Activated CD4-positive, CD25-positive, alpha-beta regulatory T cell treated with anti-CD3 and anti-CD28 coated beads, Interleukin-2, amount 50 U/mL, for 24 hours (primary cell): ENCODE measurements at regions not wholly inside any gene's neighbourhood (a gene's known extent, or its start where the extent isn't known, plus 50 kb on each side); places are given as distances from the start of the nearest gene placed in this dataset.

Source experiments
- ATAC-seq, 2 donors: fragments of 150-1000 bp; cut with Tn5 transposase; one replicate each; pipeline ENCODE4 v1.10.0; 2021; ENCODE audit warnings: mild to moderate bottlenecking in 1 of 2, moderate library complexity in 1 of 2

DNA sequence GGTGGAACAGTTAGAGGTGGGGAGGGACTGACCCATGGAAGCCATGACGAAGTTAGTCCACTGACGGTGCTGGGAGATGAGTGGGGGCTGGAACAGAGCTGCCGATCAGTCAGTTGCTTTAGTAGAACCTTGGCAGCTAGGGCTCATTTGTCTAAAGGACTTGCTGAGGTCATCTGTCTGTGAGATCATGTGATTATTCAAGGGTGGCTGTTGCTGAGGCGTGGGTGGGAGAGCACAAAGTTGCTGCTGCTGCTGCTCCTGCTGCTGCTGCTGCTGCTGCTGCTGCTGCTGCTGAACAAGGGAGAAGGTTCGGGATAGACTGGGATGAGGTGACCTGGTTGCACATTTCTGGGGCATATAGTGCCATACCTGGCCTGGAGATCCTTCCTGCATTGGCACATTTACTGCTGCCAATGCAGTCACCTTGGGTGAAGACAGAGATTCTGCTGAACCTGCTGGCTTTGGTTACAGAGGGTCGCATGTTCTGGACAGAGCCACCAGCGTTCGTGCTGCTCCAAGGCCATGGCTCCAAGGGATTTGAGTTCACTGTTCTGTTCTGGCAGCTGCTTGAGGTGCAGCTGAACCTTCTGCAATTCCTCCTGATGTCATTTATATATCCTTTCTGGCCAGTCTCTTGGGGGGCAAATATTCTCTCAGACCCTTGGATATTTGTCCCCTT lies 840.5 kb downstream of the HACE1 start:
- no peak for ATAC-seq

DNA sequence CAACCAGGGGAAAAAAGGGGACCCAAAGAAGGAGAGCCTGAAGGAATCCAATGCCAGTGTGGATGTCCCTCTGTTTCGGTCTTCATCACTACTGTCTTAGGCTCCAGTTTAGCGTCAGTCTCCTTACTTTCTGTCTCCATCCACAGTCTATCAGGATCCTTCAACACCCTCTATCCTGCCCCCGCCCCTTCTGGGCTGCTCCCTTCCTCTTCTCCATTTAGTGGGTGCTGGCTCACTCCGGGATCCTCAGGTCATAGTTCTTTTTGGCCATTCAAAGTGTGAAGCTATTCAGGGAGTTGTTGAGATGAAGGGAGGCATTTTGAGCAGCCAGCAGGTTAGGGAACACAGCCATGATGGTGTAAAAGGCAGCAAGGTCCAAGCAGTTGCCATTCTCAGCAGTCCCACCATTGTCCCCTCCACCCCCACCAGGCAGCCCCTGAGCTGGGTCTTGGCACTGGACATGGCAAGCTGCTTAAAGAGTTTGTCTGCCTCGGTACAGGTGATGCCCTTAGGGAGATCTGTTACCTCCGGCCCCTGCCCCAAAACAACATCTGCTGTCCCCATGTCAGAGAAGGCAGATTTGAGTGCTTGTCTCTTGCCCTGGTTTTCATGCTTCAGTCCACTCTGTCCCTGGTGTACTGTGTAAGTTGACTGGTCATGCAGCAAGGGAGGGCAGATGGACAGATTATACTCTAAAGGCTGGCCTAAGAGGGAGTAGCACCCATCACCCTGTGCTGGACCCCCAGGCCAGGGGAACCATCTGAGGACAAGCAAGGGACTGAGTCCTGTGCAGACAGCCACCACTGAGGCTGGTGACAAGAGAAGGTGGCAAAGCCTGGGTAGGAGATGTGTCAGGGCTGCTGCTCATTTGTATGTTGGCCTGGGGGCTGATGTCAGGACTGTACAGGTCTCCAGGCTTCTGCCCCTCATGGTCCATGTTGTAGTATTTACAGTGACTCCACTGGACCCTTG lies 842.0 kb downstream of the HACE1 start:
- no peak for ATAC-seq

DNA sequence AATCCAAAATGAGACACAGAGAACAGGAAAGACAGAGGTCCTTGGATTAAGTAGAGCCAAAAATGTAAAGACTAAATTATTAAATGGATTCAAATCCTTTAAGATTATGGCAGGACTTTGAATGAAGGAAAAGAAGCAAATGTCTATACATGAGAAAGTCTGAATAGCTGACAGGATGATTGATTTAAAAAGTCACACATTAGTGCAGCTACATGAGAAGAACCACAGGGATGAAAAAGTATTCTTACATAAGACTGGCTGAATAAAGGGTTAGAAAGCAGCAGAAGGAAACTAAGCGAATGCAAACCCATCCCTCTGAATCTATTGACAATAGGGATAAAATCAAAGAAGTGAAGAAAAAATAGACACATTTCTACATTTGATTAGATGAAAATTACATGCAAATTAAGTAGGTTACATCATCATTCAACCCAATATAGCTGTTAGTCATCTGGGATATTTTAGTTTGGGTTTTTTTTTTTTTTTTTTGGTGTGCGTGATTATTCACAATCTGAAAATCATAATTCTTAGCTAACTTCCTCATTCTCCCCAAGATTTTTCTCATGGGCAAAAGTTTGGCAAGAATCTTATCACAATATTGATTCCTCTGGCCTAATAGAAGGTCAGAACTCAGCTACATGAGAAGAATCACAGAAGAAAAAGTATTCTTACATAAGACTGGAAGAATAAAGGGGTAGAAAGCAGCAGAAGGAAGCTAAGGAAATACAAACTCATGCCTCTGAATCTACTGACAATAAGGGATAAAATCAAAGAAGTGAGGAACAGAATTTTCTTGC lies 845.4 kb downstream of the HACE1 start:
- ATAC-seq = no peak

DNA sequence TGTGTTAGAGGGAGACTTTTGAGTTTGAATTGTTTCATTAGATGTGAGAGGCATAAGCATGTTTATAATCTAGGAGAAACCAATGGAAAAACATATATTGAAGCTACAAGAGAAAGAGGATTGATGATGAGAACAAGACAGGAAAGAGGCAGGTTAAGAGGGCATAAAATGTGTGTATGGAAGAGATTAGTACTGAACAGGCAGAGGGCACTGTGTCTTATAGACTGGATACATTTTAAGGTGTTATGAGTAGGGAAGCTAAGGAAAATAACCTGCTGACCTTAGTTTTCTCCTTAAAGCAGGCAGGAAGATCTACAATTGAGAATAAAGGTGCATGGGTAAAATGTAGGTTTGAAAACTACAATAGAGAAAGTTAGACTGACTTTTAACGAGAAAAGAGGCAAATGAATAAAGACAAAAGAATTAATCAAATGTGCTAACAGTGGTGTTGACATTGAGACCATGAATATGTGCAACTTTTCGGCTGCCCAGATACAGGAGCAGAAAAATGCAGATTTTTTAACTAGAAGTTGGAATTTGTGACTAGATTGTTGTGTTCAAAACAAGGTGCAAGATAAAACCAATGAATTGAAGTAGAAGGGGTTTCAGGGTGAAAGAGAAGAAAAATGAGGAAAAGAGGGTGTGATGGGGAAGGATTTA lies 846.3 kb downstream of the HACE1 start:
- no peak for ATAC-seq

DNA sequence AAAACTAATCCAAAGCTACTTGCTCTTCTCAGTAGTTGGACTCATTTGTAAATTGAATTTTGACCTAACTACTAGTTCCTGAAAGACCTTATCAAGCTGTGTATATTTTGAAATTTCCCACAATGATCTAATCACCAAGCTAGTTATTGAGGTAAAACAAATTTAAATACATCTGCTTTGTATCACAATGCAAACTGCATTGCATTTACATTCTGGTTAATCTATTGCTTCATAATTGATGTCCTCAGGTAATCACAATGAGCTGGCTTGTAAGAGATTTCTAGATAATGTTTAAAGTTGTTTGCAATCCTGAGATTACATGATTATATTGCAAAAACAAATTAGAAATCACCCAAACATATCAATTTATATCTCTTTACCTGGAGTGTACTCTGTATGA lies 848.8 kb downstream of the HACE1 start:
- ATAC-seq = no peak

DNA sequence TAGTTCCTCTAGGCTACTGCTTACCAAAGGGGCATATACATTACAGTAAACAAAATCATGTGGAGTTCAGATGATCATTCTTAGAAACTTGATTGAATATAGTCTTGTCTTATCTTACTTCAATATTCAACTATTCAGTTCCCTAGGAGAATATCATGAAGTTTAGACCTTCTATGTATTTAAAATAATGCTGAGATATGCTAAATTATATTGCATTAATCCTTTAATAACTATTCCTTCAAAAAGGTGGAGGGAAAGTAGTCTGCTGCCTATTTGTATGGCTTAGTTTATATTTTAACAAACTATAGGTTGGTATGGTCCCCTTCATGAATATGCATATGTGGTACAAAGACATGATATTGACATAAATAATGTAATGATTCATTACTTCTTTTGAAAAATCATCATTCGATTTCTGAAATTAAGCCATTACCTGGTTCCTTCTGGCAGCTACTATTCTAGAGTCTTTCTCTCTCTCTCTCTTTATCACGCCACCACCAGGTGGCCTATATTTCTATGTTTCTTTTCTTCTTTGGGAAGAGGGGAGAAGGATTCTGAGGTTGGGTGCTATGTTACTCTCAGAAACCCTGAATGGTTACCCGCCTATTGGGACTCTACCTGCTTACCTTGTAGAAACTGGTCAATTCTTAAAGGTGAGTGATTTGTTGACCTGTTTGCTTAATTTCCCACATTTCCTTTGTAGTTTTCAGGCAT lies 855.8 kb downstream of the HACE1 start:
- ATAC-seq = no peak

DNA sequence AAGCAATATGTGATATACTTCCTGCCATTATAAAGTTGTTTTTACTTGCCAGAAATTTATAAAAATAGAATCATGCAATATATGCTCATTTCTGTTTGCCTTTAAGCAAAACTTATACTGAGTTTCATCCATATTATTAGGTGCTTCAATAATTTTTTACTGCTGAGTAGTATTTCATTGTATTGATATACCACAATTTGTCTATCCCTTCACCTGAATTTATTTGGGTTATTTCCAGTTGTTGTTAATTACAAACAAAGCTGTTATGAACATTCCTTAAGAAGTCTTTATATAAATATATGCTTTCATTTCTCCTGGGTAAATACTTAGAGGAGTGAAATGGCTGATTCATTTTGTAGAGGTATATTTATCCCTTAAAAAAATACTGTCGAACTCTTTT lies 864.1 kb downstream of the HACE1 start:
- ATAC-seq = no peak

DNA sequence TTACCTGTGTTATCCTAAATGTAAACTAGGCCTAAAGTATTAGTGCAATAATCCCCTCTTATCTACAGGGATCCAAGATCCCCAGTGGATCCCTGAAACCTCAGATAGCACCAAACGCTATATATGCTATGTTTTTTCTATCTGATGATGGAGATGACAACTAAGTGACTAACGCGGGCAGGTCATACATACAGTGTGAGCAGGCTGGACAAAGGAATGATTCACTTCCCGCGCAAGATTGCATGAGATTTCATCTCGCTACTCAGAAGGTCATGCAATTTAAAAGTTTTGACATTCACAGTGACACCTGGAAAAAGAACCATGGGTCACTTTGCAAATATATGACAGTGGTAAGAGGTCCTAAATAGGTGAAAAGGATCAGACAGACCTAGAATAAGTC lies 875.9 kb downstream of the HACE1 start:
- no peak for ATAC-seq

DNA sequence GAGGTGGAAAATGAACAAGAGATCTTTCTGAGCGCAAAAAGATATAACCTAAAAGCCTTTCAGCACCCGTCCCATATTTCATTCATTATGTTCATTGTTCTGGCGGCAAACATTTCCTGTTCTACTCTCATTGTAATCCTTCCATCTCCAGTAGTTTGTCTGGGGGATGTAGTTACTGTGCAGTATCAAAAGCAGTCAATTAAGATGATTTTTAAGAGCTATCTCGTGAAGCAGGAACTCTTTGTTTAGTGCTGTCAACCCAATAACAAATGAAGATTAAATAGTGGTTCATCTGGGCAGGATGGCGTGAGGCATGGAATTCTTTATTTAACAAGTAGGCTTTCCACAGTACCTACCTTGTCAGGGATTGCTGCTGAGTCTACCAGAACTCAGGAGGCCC lies 876.7 kb downstream of the HACE1 start:
- ATAC-seq = no peak

DNA sequence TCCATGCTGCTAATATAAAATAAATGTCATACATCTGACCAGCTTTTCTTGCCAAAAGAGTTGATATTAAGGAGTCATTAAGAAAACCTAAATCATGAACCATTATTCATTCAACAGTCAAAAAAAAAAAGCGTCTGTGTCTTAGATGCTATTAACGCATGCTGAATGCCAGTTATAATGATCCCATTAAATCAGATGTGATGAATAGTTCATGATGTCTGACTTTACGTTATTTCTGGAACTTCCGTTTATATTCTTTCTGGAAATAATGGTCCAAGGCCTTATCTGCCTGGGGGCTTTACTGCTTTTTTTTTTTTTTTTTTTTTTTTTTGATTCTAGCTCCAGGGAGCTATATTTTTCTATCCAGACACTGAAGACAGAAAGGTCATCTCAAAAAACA lies 877.1 kb downstream of the HACE1 start:
- no peak for ATAC-seq

DNA sequence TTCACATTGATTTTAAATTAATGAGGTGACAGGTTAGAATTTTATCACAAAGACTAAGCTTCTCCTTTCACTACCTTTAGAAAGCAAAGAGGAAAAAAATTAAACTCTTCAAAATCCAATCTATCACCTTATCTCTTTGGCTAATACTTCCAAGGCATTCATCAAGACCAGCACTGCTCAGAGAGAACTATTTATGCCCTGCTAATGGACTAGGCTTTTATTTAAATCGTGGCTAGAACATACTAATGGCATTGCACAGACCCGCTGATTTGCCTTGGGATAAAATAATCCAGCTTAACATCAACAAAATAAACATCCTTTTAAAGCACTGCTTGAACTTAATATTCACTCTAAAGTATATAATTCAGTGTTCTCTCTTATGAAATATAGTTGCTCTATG lies 880.4 kb downstream of the HACE1 start:
- ATAC-seq = no peak

DNA sequence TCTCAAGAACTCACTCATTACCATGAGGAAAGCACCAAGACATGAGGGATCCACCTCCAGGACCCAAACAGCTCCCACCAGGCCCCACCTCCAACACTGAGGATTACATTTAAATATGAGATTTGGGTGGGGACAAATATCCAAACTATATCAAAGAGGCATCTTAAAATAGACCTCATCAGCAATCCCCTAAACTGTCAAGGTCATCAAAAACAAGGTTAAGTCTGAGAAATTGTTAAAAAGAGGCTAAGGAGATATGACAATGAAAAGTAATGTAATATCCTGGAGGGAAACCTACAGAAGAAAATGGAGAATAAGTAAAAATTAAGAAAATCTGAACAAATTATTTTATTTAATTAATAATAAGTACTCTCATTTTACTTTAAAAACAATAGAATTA lies 922.3 kb downstream of the HACE1 start:
- no peak for ATAC-seq

DNA sequence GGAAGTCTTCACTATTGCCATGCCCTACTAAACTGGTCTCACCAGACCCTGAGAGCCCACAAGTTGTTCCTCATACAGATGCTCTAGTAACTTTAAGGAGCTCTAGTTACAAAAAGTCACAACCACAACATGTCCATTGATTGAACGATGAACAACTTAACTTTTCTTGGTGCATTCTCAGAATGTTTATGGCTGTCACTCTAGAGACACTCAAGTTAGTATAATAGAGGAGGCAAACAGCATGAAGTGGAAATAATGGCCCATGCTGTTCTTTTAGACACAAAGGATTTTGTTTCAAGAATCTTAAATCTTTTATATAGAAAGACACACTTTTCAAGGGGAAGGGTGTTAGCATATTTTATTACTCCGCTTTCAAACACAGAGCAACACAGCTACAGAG lies 934.4 kb downstream of the HACE1 start:
- no peak for ATAC-seq

DNA sequence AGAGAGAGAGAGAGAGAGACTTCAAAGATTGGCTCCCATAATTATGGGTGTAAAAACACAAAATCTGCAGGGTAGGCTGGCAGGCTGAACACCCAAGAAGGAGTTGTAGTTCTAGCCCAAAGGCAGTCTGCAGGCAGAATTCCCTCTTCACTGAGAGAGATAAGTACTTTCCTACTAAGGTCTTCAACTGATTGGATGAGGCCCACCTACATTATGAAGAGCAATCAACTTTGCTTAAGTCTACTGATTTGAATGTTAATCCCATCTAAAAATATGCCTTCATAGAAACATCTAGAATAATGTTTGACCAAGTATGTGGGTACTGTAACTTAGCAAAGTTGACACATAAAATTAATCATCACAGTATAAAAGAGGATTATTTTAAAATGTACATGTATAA lies 949.7 kb downstream of the HACE1 start:
- ATAC-seq = no peak

DNA sequence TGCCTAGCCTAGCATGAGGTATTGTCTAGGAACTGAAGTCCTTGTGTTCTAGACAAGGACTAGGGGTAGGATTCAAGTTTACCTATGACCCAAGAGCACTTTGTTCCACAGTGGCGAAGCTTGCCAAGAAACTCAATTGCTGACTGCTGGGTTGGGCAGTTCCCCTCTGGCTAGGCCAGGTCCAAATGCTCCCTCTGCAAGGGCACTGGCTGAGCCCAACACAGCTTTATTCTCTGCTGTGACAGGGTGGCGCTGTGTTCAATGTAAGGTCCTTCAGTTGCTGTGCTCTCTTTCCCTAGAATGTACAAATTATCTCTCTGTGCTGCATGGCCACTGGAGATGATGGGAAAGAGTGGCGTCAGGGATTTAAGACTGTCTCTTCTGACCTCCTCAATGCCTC lies 950.8 kb downstream of the HACE1 start:
- ATAC-seq = no peak

DNA sequence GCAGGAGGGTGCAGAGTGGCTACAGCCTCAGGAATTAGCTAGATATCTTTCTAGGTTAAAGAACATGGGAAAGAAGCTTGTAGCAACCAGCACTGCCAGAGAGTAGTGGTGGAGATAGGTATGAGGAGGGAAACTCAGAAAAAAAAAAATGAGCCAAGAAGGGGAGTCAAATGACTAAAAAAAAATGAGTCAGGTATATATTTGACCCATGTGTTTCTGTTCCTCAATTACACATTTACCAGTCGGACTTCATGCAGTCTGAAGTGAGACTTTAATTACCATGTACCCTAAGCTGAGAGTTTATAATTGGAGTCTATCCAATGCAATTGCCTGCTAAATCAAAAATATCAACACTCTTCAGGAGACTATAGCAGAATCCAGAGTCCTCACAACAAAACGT lies 964.6 kb downstream of the HACE1 start:
- no peak for ATAC-seq

DNA sequence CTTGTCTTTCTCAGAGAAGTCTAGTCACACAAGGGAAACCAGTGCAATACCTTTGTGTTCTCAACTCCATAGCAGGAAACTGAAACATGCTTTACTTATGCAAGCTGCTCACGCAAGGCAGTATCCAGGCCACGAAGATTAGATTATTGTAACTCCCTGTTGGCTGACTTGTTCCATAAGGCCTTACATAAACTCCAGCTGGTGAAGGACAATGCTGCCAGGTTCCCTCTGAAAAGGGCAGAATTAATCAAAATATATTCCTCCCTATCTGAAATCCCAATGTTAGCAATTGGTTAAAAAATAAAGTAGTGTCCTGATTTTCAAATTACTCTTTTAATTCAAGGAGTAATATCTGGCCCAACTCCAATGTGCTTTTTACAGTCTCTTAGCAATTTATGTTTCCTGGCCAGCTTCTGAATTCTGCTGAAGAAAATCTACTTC lies 966.6 kb downstream of the HACE1 start:
- no peak for ATAC-seq

DNA sequence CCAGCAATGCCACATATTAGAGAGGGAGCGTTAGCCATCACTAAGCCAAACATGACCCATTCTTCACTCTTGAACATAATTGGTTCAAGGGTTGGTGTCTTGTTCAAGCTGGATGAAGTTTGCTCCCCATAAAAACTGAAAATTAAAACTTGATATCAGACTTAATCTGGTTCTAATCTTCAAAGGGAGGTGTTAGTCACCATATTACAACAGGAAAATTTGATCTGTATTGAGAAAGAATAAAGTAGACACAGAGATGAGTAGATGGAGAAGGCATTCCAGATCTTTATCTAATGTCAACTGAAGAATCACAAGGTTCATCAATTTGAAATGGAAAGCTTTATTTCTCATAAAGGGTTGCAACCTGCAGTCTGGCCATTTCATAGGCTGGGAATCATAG lies 972.8 kb downstream of the HACE1 start:
- ATAC-seq = no peak

DNA sequence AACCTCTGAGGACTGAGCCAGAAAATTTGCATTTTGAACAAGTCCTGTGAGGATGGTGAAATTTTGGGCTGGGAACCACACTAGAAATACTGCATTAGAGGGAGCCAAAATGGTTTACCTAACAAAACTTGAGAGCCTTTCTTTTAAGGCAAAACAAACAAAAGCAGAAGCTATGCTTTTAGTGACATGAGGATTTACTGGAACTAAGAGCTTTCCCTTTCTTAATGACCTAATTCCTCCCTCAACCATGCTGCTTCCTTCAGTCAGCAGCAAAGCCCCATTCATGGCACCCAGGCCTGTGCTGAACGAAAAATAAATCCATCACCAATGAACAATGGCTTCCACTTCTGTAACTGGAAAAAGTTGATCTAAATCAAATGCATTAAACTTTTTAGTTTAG lies 974.3 kb downstream of the HACE1 start:
- ATAC-seq = no peak

DNA sequence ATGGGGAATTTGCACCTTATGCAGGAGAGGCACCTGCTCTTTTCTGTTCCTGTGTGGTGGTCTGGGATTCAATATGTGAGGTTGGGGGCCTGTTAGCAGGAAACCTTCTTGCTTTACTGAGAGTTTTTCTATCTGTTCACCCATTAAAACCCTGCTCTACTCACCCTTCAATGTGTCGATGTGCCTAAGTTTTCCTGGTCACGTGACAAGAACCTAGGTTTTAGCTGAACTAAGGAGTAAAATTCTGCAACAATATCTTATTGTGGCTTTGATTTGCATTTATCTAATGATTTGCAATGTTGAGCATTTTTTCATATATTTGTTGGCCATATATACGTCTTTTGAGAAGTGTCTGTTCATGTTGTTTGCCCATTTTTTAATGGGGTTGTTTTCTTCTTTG lies 979.9 kb downstream of the HACE1 start:
- no peak for ATAC-seq

DNA sequence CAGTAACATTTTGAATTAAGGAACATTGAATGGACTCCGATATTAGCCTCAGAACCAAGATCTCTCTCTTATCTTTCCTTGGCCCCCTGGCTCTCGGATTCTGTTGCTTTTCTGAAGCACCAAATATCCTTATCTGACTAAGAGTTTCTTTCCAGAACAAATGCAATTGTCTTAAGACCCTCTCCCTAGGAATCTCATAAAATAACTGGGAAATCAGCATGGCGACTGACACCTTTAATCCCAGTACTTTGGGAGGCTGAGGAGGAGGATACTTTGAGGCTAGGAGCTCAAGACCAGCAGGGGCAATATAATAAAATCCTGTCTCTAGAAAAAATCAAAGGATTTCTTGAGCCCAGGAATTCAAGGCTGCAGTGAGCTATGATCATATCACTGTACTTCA lies 984.5 kb downstream of the HACE1 start:
- ATAC-seq = no peak

DNA sequence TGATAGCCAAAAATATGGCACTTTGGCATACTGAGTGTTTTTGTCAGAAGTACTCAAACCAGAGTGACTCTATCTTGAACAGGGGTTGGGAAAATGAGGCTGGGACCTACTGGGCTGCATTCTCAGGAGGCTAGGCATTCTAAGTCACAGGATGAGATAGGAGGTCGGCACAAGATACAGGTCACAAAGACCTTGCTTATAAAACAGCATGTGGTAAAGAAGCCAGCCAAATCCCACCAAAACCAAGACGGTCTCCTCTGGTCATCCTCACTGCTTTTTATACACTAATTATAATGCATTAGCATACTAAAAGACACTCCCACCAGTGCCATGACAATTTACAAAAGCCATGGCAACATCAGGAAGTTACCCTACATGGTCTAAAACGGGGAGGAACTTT lies 985.1 kb downstream of the HACE1 start:
- no peak for ATAC-seq
